GM12878 (cell line): ENCODE measurements at regions not wholly inside any gene's neighbourhood (a gene's known extent, or its start where the extent isn't known, plus 50 kb on each side); places are given as distances from the start of the nearest gene placed in this dataset.

Source experiments
- ATAC-seq: fragments of 200-7000 bp; cut with Tn5 transposase; 3 replicates; pipeline ENCODE4 v1.9.1; 2020; ENCODE audit warnings: mild to moderate bottlenecking, moderate library complexity
- BruUV-seq: library from RNA; stranded (reverse); fragments of 400-500 nt; replicated peaks from 2 replicates; lab custom pipeline; 2021; lab: Mats Ljungman, UMichigan
- CTCF ChIA-PET: fragments of 300-600 bp; sonication (Branson Sonifier 250); formaldehyde crosslinking; extraction: SDS; loops from one replicate; lab custom pipeline; 2021; ENCODE audit warnings: inconsistent platforms; lab: Yijun Ruan, JAX
- POLR2A ChIA-PET: fragments of 350-600 bp; formaldehyde crosslinking; extraction: SDS; loops from one replicate; lab custom pipeline; 2021; ENCODE audit warnings: inconsistent platforms; lab: Charles Lee
- RAD21 ChIA-PET: fragments of 300-600 bp; sonication (Branson Sonifier 250); formaldehyde crosslinking; loops from one replicate; lab custom pipeline; 2023; ENCODE audit warnings: antibody characterized with exemption; ENCODE audit not compliant: unreplicated experiment; lab: Charles Lee
- SMC1A ChIA-PET: fragments of 300-600 bp; sonication (Branson Sonifier 250); formaldehyde crosslinking; loops from one replicate; lab custom pipeline; 2023; ENCODE audit not compliant: unreplicated experiment, uncharacterized antibody; lab: Charles Lee
- DNase-seq: peaks from one replicate; pipeline ENCODE4 v3.0.0-alpha.2; 2011; ENCODE audit warnings: low read depth, low spot score
- FAIRE-seq: peaks from 3 replicates; lab custom pipeline; 2011; peaks lifted over from hg19 to GRCh38; lab: Jason Lieb, UNC
- H2AFZ ChIP-seq: 2 replicates; pipeline ENCODE4 v1.6.0; 2011; ENCODE audit warnings: low read depth, low read length, control low read depth; ENCODE audit not compliant: control insufficient read depth
- H3K27ac ChIP-seq: 2 replicates; pipeline ENCODE4 v1.5.1; 2011; ENCODE audit warnings: control low read depth; ENCODE audit not compliant: control insufficient read depth, insufficient read depth
- H3K27me3 ChIP-seq, 2 experiments: replicated peaks in 1 of 2; 2 replicates each; pipeline versions ENCODE4 v1.6.0 to v1.6.1; 2011; ENCODE audit warnings: low read length in 1 of 2; ENCODE audit not compliant: control insufficient read depth in 2 of 2, insufficient read depth in 2 of 2
- H3K36me3 ChIP-seq, 2 experiments: 2 replicates each; pipeline ENCODE4 v1.5.1; 2011; ENCODE audit warnings: low read length in 1 of 2; ENCODE audit not compliant: control insufficient read depth in 2 of 2, insufficient read depth in 2 of 2
- H3K4me1 ChIP-seq: 2 replicates; pipeline ENCODE4 v1.6.1; 2011; ENCODE audit warnings: mild to moderate bottlenecking, low read length, moderate library complexity, mixed read lengths; ENCODE audit not compliant: control insufficient read depth, insufficient read depth
- H3K4me2 ChIP-seq: 2 replicates; pipeline ENCODE4 v1.6.0; 2011; ENCODE audit warnings: control low read depth; ENCODE audit not compliant: control insufficient read depth, insufficient read depth
- H3K4me3 ChIP-seq: fragments of 200-600 bp; sonication (generic); 2 replicates; pipeline ENCODE4 v1.5.1; 2016
- H3K79me2 ChIP-seq: 2 replicates; pipeline ENCODE4 v1.6.0; 2011; ENCODE audit warnings: low read length; ENCODE audit not compliant: control insufficient read depth, insufficient read depth
- H3K9ac ChIP-seq: 2 replicates; pipeline ENCODE4 v1.8.0; 2011; ENCODE audit warnings: low read length, control low read depth, mixed read lengths; ENCODE audit not compliant: control insufficient read depth, insufficient read depth
- H3K9me3 ChIP-seq: replicated peaks from 3 replicates; pipeline ENCODE4 v1.5.1; 2011; ENCODE audit warnings: mild to moderate bottlenecking, low read length; ENCODE audit not compliant: control insufficient read depth, insufficient read depth
- H4K20me1 ChIP-seq: 2 replicates; pipeline ENCODE4 v1.6.0; 2011; ENCODE audit not compliant: control insufficient read depth, insufficient read depth
- BACH1 ChIP-seq: fragments of 450-650 bp; IDR thresholded peaks from 2 replicates; pipeline ENCODE4 v1.6.1; 2017; ENCODE audit warnings: mild to moderate bottlenecking, borderline replicate concordance
- BCLAF1 ChIP-seq: fragments of 450-650 bp; IDR thresholded peaks from 2 replicates; pipeline ENCODE4 v1.6.1; 2017; ENCODE audit warnings: antibody characterized with exemption, mild to moderate bottlenecking, moderate library complexity
- CBX3 ChIP-seq: fragments of 200-600 bp; sonication (generic); IDR thresholded peaks from 2 replicates; pipeline ENCODE4 v1.6.1; 2016; ENCODE audit warnings: low read depth, borderline replicate concordance
- CTCF ChIP-seq, 3 experiments: IDR thresholded peaks in 2 of 3; conservative IDR thresholded peaks in 1 of 3; 2 replicates each; pipeline ENCODE4 v1.5.1; 2011; ENCODE audit warnings: low read depth in 3 of 3, low read length in 3 of 3, mild to moderate bottlenecking in 3 of 3, control low read depth in 2 of 3, moderate library complexity in 2 of 3, inconsistent platforms in 1 of 3, mixed read lengths in 1 of 3; ENCODE audit not compliant: control insufficient read depth in 2 of 3, insufficient read depth in 1 of 3; ENCODE audit errors: extremely low read depth in 1 of 3
- MYB ChIP-seq: fragments of 150-350 bp; IDR thresholded peaks from 2 replicates; pipeline ENCODE4 v1.6.1; 2014; ENCODE audit warnings: mild to moderate bottlenecking, low read depth, low read length, borderline replicate concordance
- MYC ChIP-seq: IDR thresholded peaks from 2 replicates; pipeline ENCODE4 v1.6.1; 2011; ENCODE audit warnings: mild to moderate bottlenecking, low read length, moderate library complexity, inconsistent platforms; ENCODE audit not compliant: insufficient read depth, insufficient replicate concordance, insufficient read length, severe bottlenecking
- NFIC ChIP-seq: IDR thresholded peaks from 2 replicates; pipeline ENCODE4 v1.6.1; 2012; ENCODE audit warnings: low read depth, mild to moderate bottlenecking, inconsistent platforms, low read length, moderate library complexity
- NFYA ChIP-seq: IDR thresholded peaks from 2 replicates; pipeline ENCODE4 v1.6.1; 2011; ENCODE audit warnings: low read depth, mild to moderate bottlenecking, low read length, improper control_type of control experiment, borderline replicate concordance
- RAD51 ChIP-seq: fragments of 450-650 bp; IDR thresholded peaks from 2 replicates; pipeline ENCODE4 v1.6.1; 2016; ENCODE audit warnings: moderate library complexity, mild to moderate bottlenecking, inconsistent platforms
- SMC3 ChIP-seq: IDR thresholded peaks from 2 replicates; pipeline ENCODE4 v1.6.1; 2011; ENCODE audit warnings: low read length, improper control_type of control experiment, borderline replicate concordance
- SUPT20H ChIP-seq: IDR thresholded peaks from 2 replicates; pipeline ENCODE4 v1.6.1; 2011; ENCODE audit warnings: low read depth, mild to moderate bottlenecking, low read length, moderate library complexity, borderline replicate concordance; ENCODE audit not compliant: control insufficient read depth
- TAF1 ChIP-seq: IDR thresholded peaks from 2 replicates; pipeline ENCODE4 v1.6.1; 2011; ENCODE audit warnings: mild to moderate bottlenecking, low read depth, low read length, borderline replicate concordance
- TBL1XR1 ChIP-seq: IDR thresholded peaks from 2 replicates; pipeline ENCODE4 v1.6.1; 2012; ENCODE audit warnings: low read depth, low read length, improper control_type of control experiment
- ZNF384 ChIP-seq: IDR thresholded peaks from 2 replicates; pipeline ENCODE4 v1.6.1; 2012; ENCODE audit warnings: low read depth, mild to moderate bottlenecking, low read length, improper control_type of control experiment, borderline replicate concordance
- ZSCAN29 ChIP-seq: fragments of 450-650 bp; IDR thresholded peaks from 2 replicates; pipeline ENCODE4 v1.6.1; 2017; ENCODE audit warnings: mild to moderate bottlenecking, moderate library complexity
- WGBS: methylation state at CpG from one replicate; pipeline ENCODE4 v1.1.6; 2016; ENCODE audit warnings: low lambda C conversion rate; ENCODE audit not compliant: insufficient replicate concordance, insufficient coverage; ENCODE audit errors: missing lambda C conversion rate; 5-methylcytosine and 5-hydroxymethylcytosine counted together
- in situ Hi-C: fragments of 300-500 bp; cut with MboI; formaldehyde crosslinking; loops from 9 replicates; pipeline ENCODE4 v1.14.3; 2018; ENCODE audit warnings: mixed read lengths
- intact Hi-C: fragments of 100-400 bp; cut with micrococcal nuclease; formaldehyde crosslinking; loops from one replicate; pipeline ENCODE4 v1.14.2; 2022; ENCODE audit not compliant: unreplicated experiment

DNA sequence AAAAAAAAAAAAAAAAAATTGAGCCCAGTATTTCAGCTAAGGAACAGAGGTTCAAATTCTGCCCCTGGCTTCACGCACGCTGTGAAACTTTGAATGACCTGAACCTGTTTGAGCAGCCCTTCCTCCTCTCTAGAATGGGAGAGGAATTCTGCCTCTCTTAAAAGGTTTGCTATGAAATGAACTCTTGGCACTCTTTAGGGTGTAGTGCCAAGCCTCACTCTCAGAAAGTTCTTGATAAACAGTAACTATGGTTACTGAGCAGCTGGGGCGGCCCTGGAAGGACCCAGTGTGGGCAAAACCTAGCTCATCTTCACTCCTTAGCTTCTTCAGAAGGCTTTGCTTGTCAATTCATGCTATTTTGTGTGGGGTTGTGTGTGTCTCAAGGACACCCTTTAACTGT, 73.7 kb downstream of the GEMIN8 start:
- no peak for ATAC-seq
- ChIA-PET RAD21 (interaction anchor here (0.7 kb wide), 1 partner anchor 140 kb away, joined by 3 read pairs; no protein-coding TSS in a partner anchor), SMC1A (no interaction called here), CTCF (no interaction called here), POLR2A (no interaction called here)
- Histone ChIP-seq H3K9ac (no peak overlapping the region), H3K4me1 (no peaks in the 10 kb centered on the region), H3K4me3 (no peak overlapping the region), H3K36me3 (no peaks in the 10 kb centered on the region), H3K9me3 (no peaks in the 10 kb centered on the region; the same call in 2 of the 3 replicates), H3K27me3 (no peaks in the 10 kb centered on the region; a peak in 1 of 4 replicates), H4K20me1 (no peaks in the 10 kb centered on the region), H2AFZ (no peak overlapping the region), H3K4me2 (no peak overlapping the region), H3K79me2 (no peaks in the 10 kb centered on the region), H3K27ac (no peak overlapping the region)
- in situ Hi-C loops, result no loop called here
- TF ChIP-seq TAF1, result no peak
- no peak for TF ChIP-seq CBX3
- no peak for TF ChIP-seq NFYA
- no peak for TF ChIP-seq SUPT20H
- no peak for TF ChIP-seq TBL1XR1
- no peak for TF ChIP-seq MYC
- no peak for TF ChIP-seq BACH1
- TF ChIP-seq ZNF384, result no peak
- TF ChIP-seq SMC3, result no peak
- TF ChIP-seq RAD51, result no peak
- no peak for TF ChIP-seq CTCF (IDR thresholded peaks at IDR 0.05 in 2 of 3, conservative IDR thresholded peaks at IDR 0.05 in 1 of 3; ENCODE audit: control insufficient read depth in 2 of 3, extremely low read depth in 1 of 3, insufficient read depth in 1 of 3, low read depth in 3 of 3, low read length in 3 of 3)
- TF ChIP-seq BCLAF1, result no peak
- TF ChIP-seq ZSCAN29, result no peak
- TF ChIP-seq NFIC, result no peak
- TF ChIP-seq MYB, result no peak
- no peak for DNase-seq
- WGBS, result 67% methylated on average over 3 of the region's 3 CpGs
- BruUV-seq, result no TSS peak
- no peak for FAIRE-seq
- intact Hi-C loops, result no loop called here
